ENCODE measurements at regions not wholly inside any gene's neighbourhood (a gene's known extent, or its start where the extent isn't known, plus 50 kb on each side); places are given as distances from the start of the nearest gene placed in this dataset.

- TF ChIP-seq CTCF (IDR thresholded peaks at IDR 0.05): no peak
- TF ChIP-seq POLR2A (IDR thresholded peaks at IDR 0.05): no peak
Measured at GRCh38 chr5:36462295-36463021, 143.9 kb upstream of the SLC1A3 start.

Data from lower leg skin (tissue), 3 donors.